Pancreas (tissue), 10 donors: ENCODE measurements at regions not wholly inside any gene's neighbourhood (a gene's known extent, or its start where the extent isn't known, plus 50 kb on each side); places are given as distances from the start of the nearest gene placed in this dataset.

Experiments
- ATAC-seq, 4 donors: fragments of 200-7000 bp; cut with Tn5 transposase; one replicate each; pipeline versions ENCODE4 v1.8.0 to v1.9.1; 2020; ENCODE audit warnings: mild to moderate bottlenecking in 4 of 4, moderate library complexity in 4 of 4
- DNase-seq, 6 donors: peaks; one replicate each; pipeline ENCODE4 v3.0.0-alpha.2; 2020
- FAIRE-seq: peaks from 2 replicates; lab custom pipeline; 2012; peaks lifted over from hg19 to GRCh38; lab: Jason Lieb, UNC
- H3K27ac ChIP-seq, 4 donors: fragments of 200-600 bp; sonication (generic); 1 replicate in 3 of 4; 2 replicates in 1 of 4; pipeline versions ENCODE4 v1.5.0 to v1.8.0; 2020
- H3K27me3 ChIP-seq, 4 donors: fragments of 200-600 bp; one replicate each; pipeline ENCODE4 v1.8.0; 2021
- H3K36me3 ChIP-seq, 3 donors: fragments of 200-600 bp; sonication (generic) in 1 of 3; one replicate each; pipeline versions ENCODE4 v1.5.0 to v1.8.0; 2020 to 2021
- H3K4me1 ChIP-seq, 3 donors: fragments of 200-600 bp; one replicate each; pipeline ENCODE4 v1.8.0; 2021
- H3K4me3 ChIP-seq, 4 donors: fragments of 200-600 bp; sonication (generic) in 2 of 4; one replicate each; pipeline versions ENCODE4 v1.5.0 to v1.8.0; 2020 to 2021
- H3K9me3 ChIP-seq, 4 donors: fragments of 200-600 bp; one replicate each; pipeline ENCODE4 v1.8.0; 2021
- CTCF ChIP-seq, 4 donors: fragments of 200-600 bp; sonication (generic) in 3 of 4; IDR thresholded peaks; one replicate each; pipeline versions ENCODE4 v1.5.0 to v1.8.0; 2021; ENCODE audit warnings: antibody characterized with exemption in 4 of 4
- WGBS, 2 donors: extraction: QIAGEN DNeasy Blood & Tissue Kit; methylation state at CpG; one replicate each; pipeline ENCODE4 v1.1.7; 2013; 5-methylcytosine and 5-hydroxymethylcytosine counted together
- intact Hi-C, 3 donors: fragments of 100-400 bp; cut with DNase I; formaldehyde crosslinking; loops; one replicate each; pipeline versions ENCODE4 v1.11.1 to v1.14.2; 2022
- donor health status: healthy with polysubstance abuse.
- donor health status: DM: no; HTN: no; CAD: no; lungs with moderate emphysema.
- donor health status: DM: no; HTN: no; CAD: no.
- donor health status: control.
- donor health status: control.
- donor health status: Bipolar disorder and iron deficiency.
- donor health status: DM: yes; HTN: yes; CAD: no.
- donor health status: DM: no; HTN: no; CAD: no.
- donor health status: DM: no; HTN: no; CAD: no.
- donor health status: DM: yes; HTN: yes; CAD: no.

DNA sequence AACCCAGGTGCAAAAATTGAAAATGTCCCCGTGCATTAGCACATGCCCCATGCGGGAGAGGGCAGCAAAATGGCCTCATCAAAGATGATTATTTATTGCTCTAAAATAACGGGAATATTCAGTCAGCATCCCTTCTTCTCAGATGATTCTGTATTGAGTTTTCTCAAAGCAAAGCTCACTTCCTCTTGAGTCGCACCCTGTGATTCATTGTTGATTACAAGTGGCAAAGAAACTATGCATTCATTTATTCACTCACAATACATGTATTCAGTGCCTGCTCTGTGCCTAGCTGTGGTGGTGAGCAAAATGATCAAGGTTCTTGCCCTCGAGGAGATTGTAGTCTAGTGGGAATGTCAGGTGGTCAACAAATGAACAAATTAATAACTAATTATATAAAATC lies 226.0 kb upstream of the KAZN start:
- TF ChIP-seq CTCF (IDR thresholded peaks at IDR 0.05) = no peak

GRCh38 chr1:14373081-14373758 lies 225.3 kb upstream of the KAZN start:
- no peaks in the 10 kb centered on the region for H3K36me3 ChIP-seq
- ATAC-seq (no peak), DNase-seq (no peak), FAIRE-seq (no peak)
- no peak for TF ChIP-seq CTCF (IDR thresholded peaks at IDR 0.05)
- no peaks in the 10 kb centered on the region for H3K4me1 ChIP-seq
- H3K4me3 ChIP-seq = no peak overlapping the region
- 45 to 49% methylated on average over 2 of the region's 2 CpGs for WGBS, 2 donors
- no peak overlapping the region for H3K27ac ChIP-seq
- no peaks in the 10 kb centered on the region for H3K9me3 ChIP-seq
- intact Hi-C loops = no loop called here
- H3K27me3 ChIP-seq = no peaks in the 10 kb centered on the region

More for the DNA sequence above, 226.0 kb upstream of the KAZN start:
- Histone ChIP-seq H3K4me3 (no peak overlapping the region), H3K9me3 (no peaks in the 10 kb centered on the region), H3K4me1 (no peaks in the 10 kb centered on the region), H3K36me3 (no peaks in the 10 kb centered on the region), H3K27me3 (no peaks in the 10 kb centered on the region), H3K27ac (no peak overlapping the region)
- DNase-seq (no peak), FAIRE-seq (no peak), ATAC-seq (no peak)
- intact Hi-C loops = no loop called here
- WGBS, 2 donors = 67 to 80% methylated on average over 5 of the region's 5 CpGs

GRCh38 chr1:14375226-14375625 lies 223.3 kb upstream of the KAZN start:
- no peak for TF ChIP-seq CTCF (IDR thresholded peaks at IDR 0.05)
- WGBS, 2 donors = 79% methylated on average over 5 of the region's 5 CpGs
- H3K27me3 ChIP-seq = no peaks in the 10 kb centered on the region
- H3K36me3 ChIP-seq = no peaks in the 10 kb centered on the region
- no peak overlapping the region for H3K27ac ChIP-seq
- H3K4me3 ChIP-seq = no peak overlapping the region
- ATAC-seq (no peak), FAIRE-seq (no peak), DNase-seq (no peak)
- H3K4me1 ChIP-seq = no peaks in the 10 kb centered on the region
- H3K9me3 ChIP-seq = no peaks in the 10 kb centered on the region
- intact Hi-C loops = no loop called here

DNA sequence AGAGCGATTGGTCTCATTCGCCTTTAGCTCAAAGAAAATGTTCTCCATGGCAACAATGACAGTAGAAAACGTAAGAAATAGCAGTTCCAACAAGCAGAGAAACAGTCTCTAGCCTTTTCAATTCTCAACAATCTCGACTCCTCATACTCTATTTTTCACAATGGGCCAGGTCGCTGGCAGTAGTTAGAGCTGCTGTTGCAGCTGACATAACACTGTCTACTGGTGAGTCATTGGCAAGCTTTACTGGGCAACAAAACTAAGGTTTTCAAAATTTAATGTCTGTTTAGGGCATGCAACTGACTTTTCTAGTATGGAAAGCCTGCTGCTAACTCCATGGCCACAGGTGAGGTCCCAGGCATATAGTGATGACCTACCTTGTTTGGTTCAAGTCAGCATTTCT lies 221.1 kb upstream of the KAZN start:
- no peaks in the 10 kb centered on the region for H3K36me3 ChIP-seq
- 69 to 76% methylated on average over 5 of the region's 5 CpGs for WGBS, 2 donors
- intact Hi-C loops = no loop called here
- TF ChIP-seq CTCF (IDR thresholded peaks at IDR 0.05) = no peak
- ATAC-seq (no peak), DNase-seq (no peak), FAIRE-seq (no peak)
- no peaks in the 10 kb centered on the region for H3K9me3 ChIP-seq
- H3K4me1 ChIP-seq = no peaks in the 10 kb centered on the region
- no peak overlapping the region for H3K4me3 ChIP-seq
- no peak overlapping the region for H3K27ac ChIP-seq
- no peaks in the 10 kb centered on the region for H3K27me3 ChIP-seq

DNA sequence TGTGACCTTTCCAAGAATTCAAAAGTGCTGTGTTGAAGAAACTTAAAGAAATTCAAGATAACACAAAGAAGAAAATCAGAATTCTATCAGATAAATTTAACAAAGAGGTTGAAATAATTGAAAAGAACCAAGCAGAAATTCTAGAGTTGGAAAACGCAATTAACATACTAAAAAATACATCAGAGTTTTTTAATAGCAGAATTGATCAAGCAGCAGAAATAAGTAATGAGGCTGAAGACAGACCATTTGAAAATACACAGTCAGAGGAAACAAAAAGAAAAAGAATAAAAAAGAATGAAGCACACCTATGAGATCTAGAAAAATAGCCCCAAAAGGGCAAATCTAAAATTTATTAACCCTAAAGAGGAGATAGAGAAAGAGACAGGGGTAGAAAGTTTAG lies 218.1 kb upstream of the KAZN start:
- TF ChIP-seq CTCF (IDR thresholded peaks at IDR 0.05) = no peak
- ATAC-seq = no peak
- no peaks in the 10 kb centered on the region for H3K4me1 ChIP-seq
- FAIRE-seq = no peak
- intact Hi-C loops = no loop called here
- H3K9me3 ChIP-seq = no peaks in the 10 kb centered on the region
- no peak for DNase-seq
- no peaks in the 10 kb centered on the region for H3K27me3 ChIP-seq
- H3K27ac ChIP-seq = no peak overlapping the region
- 52 to 63% methylated on average over 1 of the region's 1 CpG for WGBS, 2 donors
- no peak overlapping the region for H3K4me3 ChIP-seq
- H3K36me3 ChIP-seq = no peaks in the 10 kb centered on the region
